Effector memory CD4-positive, alpha-beta T cell (primary cell): ENCODE measurements at regions not wholly inside any gene's neighbourhood (a gene's known extent, or its start where the extent isn't known, plus 50 kb on each side); places are given as distances from the start of the nearest gene placed in this dataset.

Experiments used
- DNase-seq, 3 donors: peaks; one replicate each; pipeline ENCODE4 v3.0.0-alpha.2; 2020
- H3K27ac ChIP-seq: 2 replicates; pipeline ENCODE4 v1.7.0; 2013; ENCODE audit warnings: mild to moderate bottlenecking, low read length, moderate library complexity; ENCODE audit not compliant: insufficient read depth, poor library complexity, severe bottlenecking
- H3K27me3 ChIP-seq: replicated peaks from 2 replicates; pipeline ENCODE4 v1.7.0; 2013; ENCODE audit warnings: mild to moderate bottlenecking, low read length; ENCODE audit not compliant: insufficient read depth, control insufficient read depth, poor library complexity, severe bottlenecking
- H3K36me3 ChIP-seq: 2 replicates; pipeline ENCODE4 v1.7.0; 2013; ENCODE audit warnings: mild to moderate bottlenecking, low read length, moderate library complexity; ENCODE audit not compliant: control insufficient read depth, insufficient read depth
- H3K4me1 ChIP-seq: 2 replicates; pipeline ENCODE4 v1.7.0; 2013; ENCODE audit warnings: low read length, mild to moderate bottlenecking; ENCODE audit not compliant: control insufficient read depth, insufficient read depth, poor library complexity, severe bottlenecking
- H3K4me3 ChIP-seq: 2 replicates; pipeline ENCODE4 v1.7.0; 2013; ENCODE audit warnings: low read length, low read depth, mild to moderate bottlenecking; ENCODE audit not compliant: insufficient read depth, poor library complexity, severe bottlenecking
- H3K9me3 ChIP-seq: 2 replicates; pipeline ENCODE4 v1.7.0; 2013; ENCODE audit warnings: mild to moderate bottlenecking, low read length, moderate library complexity; ENCODE audit not compliant: control insufficient read depth

- H3K27me3 ChIP-seq, result no peaks in the 10 kb centered on the region
- H3K4me1 ChIP-seq, result no peaks in the 10 kb centered on the region
- no peaks in the 10 kb centered on the region for H3K36me3 ChIP-seq
Observed at GRCh38 chr9:28692012-28692411, 1118.7 kb upstream of the C9orf72 start.

GRCh38 chr9:28696960-28697359, 1123.7 kb upstream of the C9orf72 start:
- Histone ChIP-seq H3K4me1 (no peaks in the 10 kb centered on the region), H3K36me3 (no peaks in the 10 kb centered on the region), H3K27ac (no peak overlapping the region), H3K4me3 (no peak overlapping the region), H3K9me3 (peaks cover 7% of the 10 kb centered on the region), H3K27me3 (no peaks in the 10 kb centered on the region)
- no peak for DNase-seq

More at GRCh38 chr9:28692012-28692411, 1118.7 kb upstream of the C9orf72 start:
- no peak overlapping the region for H3K27ac ChIP-seq
- no peak overlapping the region for H3K4me3 ChIP-seq
- DNase-seq, result no peak
- no peaks in the 10 kb centered on the region for H3K9me3 ChIP-seq

- Histone ChIP-seq H3K4me1 (no peaks in the 10 kb centered on the region), H3K9me3 (peaks cover 7% of the 10 kb centered on the region), H3K27ac (no peak overlapping the region), H3K27me3 (no peaks in the 10 kb centered on the region), H3K4me3 (no peak overlapping the region), H3K36me3 (no peaks in the 10 kb centered on the region)
- no peak for DNase-seq
Observed at GRCh38 chr9:28699632-28700031, 1126.4 kb upstream of the C9orf72 start.

GRCh38 chr9:28707616-28708015, 1134.3 kb upstream of the C9orf72 start:
- no peak overlapping the region for H3K27ac ChIP-seq
- H3K4me3 ChIP-seq, result no peak overlapping the region
- no peaks in the 10 kb centered on the region for H3K4me1 ChIP-seq
- no peaks in the 10 kb centered on the region for H3K27me3 ChIP-seq
- no peak for DNase-seq
- H3K36me3 ChIP-seq, result no peaks in the 10 kb centered on the region
- H3K9me3 ChIP-seq, result no peaks in the 10 kb centered on the region

GRCh38 chr9:28714188-28714587, 1140.9 kb upstream of the C9orf72 start:
- no peak overlapping the region for H3K4me3 ChIP-seq
- no peak overlapping the region for H3K27ac ChIP-seq

GRCh38 chr9:28718226-28718625, 1144.9 kb upstream of the C9orf72 start:
- Histone ChIP-seq H3K4me1 (no peaks in the 10 kb centered on the region), H3K36me3 (no peaks in the 10 kb centered on the region), H3K4me3 (no peak overlapping the region), H3K9me3 (no peaks in the 10 kb centered on the region), H3K27ac (no peak overlapping the region), H3K27me3 (no peaks in the 10 kb centered on the region)
- DNase-seq, result no peak

More at GRCh38 chr9:28714188-28714587, 1140.9 kb upstream of the C9orf72 start:
- Histone ChIP-seq H3K9me3 (no peaks in the 10 kb centered on the region), H3K27me3 (no peaks in the 10 kb centered on the region), H3K4me1 (no peaks in the 10 kb centered on the region), H3K36me3 (no peaks in the 10 kb centered on the region)
- DNase-seq, result no peak

GRCh38 chr9:28720746-28721145, 1147.5 kb upstream of the C9orf72 start:
- DNase-seq, result no peak
- no peak overlapping the region for H3K4me3 ChIP-seq
- no peaks in the 10 kb centered on the region for H3K9me3 ChIP-seq
- H3K27me3 ChIP-seq, result no peaks in the 10 kb centered on the region
- no peaks in the 10 kb centered on the region for H3K4me1 ChIP-seq
- H3K27ac ChIP-seq, result no peak overlapping the region
- no peaks in the 10 kb centered on the region for H3K36me3 ChIP-seq

GRCh38 chr9:28730111-28730510, 1156.8 kb upstream of the C9orf72 start:
- Histone ChIP-seq H3K4me3 (no peak overlapping the region), H3K36me3 (no peaks in the 10 kb centered on the region), H3K27ac (no peak overlapping the region), H3K27me3 (no peaks in the 10 kb centered on the region), H3K4me1 (no peaks in the 10 kb centered on the region), H3K9me3 (no peaks in the 10 kb centered on the region)
- DNase-seq, result no peak

- Histone ChIP-seq H3K36me3 (no peaks in the 10 kb centered on the region), H3K27ac (no peak overlapping the region), H3K9me3 (no peaks in the 10 kb centered on the region), H3K4me1 (no peaks in the 10 kb centered on the region), H3K27me3 (no peaks in the 10 kb centered on the region), H3K4me3 (no peak overlapping the region)
- DNase-seq, result no peak
Observed at GRCh38 chr9:28735738-28736342, 1162.6 kb upstream of the C9orf72 start.

GRCh38 chr9:28741459-28741858, 1168.2 kb upstream of the C9orf72 start:
- DNase-seq, result no peak

More at GRCh38 chr9:28741459-28741858, 1168.2 kb upstream of the C9orf72 start:
- Histone ChIP-seq H3K36me3 (no peaks in the 10 kb centered on the region), H3K27ac (no peak overlapping the region), H3K27me3 (no peaks in the 10 kb centered on the region), H3K4me3 (no peak overlapping the region), H3K4me1 (no peaks in the 10 kb centered on the region), H3K9me3 (no peaks in the 10 kb centered on the region)
